ENCODE measurements at regions not wholly inside any gene's neighbourhood (a gene's known extent, or its start where the extent isn't known, plus 50 kb on each side); places are given as distances from the start of the nearest gene placed in this dataset.

GRCh38 chr20:57783956-57784837 lies 74.4 kb upstream of the PMEPA1 start:
- no peak for DNase-seq (ENCODE audit: low read depth, low spot score)
- intact Hi-C loops (cut with micrococcal nuclease): no loop called here

GRCh38 chr20:57783196-57783595 lies 73.4 kb upstream of the PMEPA1 start:
- intact Hi-C loops (cut with micrococcal nuclease): no loop called here
- Histone ChIP-seq H4K20me1 (ENCODE audit: insufficient read depth) (no peaks in the 10 kb centered on the region), H3K9ac (ENCODE audit: low read length) (no peak overlapping the region), H3K27me3 (ENCODE audit: insufficient read depth, low read length) (peaks cover 47% of the 10 kb centered on the region), H3K27ac (ENCODE audit: low read depth, low read length) (no peak overlapping the region), H3K4me1 (ENCODE audit: control insufficient read depth in 1 of 2, insufficient read depth in 2 of 2, low read length in 2 of 2) (no peaks in the 10 kb centered on the region), H3K4me2 (ENCODE audit: low read length) (no peak overlapping the region), H3K36me3 (ENCODE audit: control insufficient read depth in 1 of 2, insufficient read depth in 2 of 2, low read length in 2 of 2) (no peaks in the 10 kb centered on the region), H3K9me3 (ENCODE audit: control insufficient read depth in 1 of 2, insufficient read depth in 1 of 2, low read depth in 1 of 2, low read length in 2 of 2) (no peaks in the 10 kb centered on the region), H3K9me2 (ENCODE audit: insufficient read depth) (no peaks in the 10 kb centered on the region), H3K4me3 (replicated peaks in 1 of 2; ENCODE audit: low read depth in 1 of 2, low read length in 2 of 2) (no peak overlapping the region), H3K79me2 (ENCODE audit: insufficient read depth, low read length) (no peaks in the 10 kb centered on the region), H2AFZ (ENCODE audit: low read depth, low read length, poor library complexity, severe bottlenecking) (no peak overlapping the region)
- DNase-seq (ENCODE audit: low read depth, low spot score) (no peak), ATAC-seq (no peak)
- ChIA-PET RAD21 (ENCODE audit: low non-redundant PET in 1 of 2, low total read pairs in 2 of 2, uncharacterized antibody in 2 of 2, unreplicated experiment in 2 of 2) (no interaction called here), POLR2A (no interaction called here), CTCF (no interaction called here)
- BruUV-seq (replicated peaks): no TSS peak
- TF ChIP-seq REST (IDR thresholded peaks at IDR 0.05; ENCODE audit: low read depth): no peak
- TF ChIP-seq EGR1 (IDR thresholded peaks at IDR 0.05; ENCODE audit: low read depth): no peak
- no peak for TF ChIP-seq JUND (IDR thresholded peaks at IDR 0.05)
- TF ChIP-seq POLR2AphosphoS5 (IDR thresholded peaks at IDR 0.05; ENCODE audit: low read depth, low read length): no peak
- TF ChIP-seq MAX (IDR thresholded peaks at IDR 0.05): no peak
- no peak for TF ChIP-seq ZFX (IDR thresholded peaks at IDR 0.05)
- TF ChIP-seq EZH2phosphoT487 (IDR thresholded peaks at IDR 0.05; ENCODE audit: borderline replicate concordance): no peak
- TF ChIP-seq CTCF (IDR thresholded peaks at IDR 0.05 in 2 of 3, conservative IDR thresholded peaks at IDR 0.05 in 1 of 3; ENCODE audit: borderline replicate concordance in 1 of 3, insufficient read depth in 1 of 3, low read depth in 2 of 3, low read length in 2 of 3): no peak
- no peak for TF ChIP-seq SP1 (IDR thresholded peaks at IDR 0.05; ENCODE audit: low read depth)
- no peak for TF ChIP-seq CBX3 (IDR thresholded peaks at IDR 0.05; ENCODE audit: low read depth)
- no peak for TF ChIP-seq RAD21 (IDR thresholded peaks at IDR 0.05; ENCODE audit: low read depth)
- TF ChIP-seq CEBPB (IDR thresholded peaks at IDR 0.05; ENCODE audit: low read depth): no peak
- TF ChIP-seq ATF3 (IDR thresholded peaks at IDR 0.05): no peak
- TF ChIP-seq EZH2 (IDR thresholded peaks at IDR 0.05): no peak
- no peak for TF ChIP-seq ZNF274 (IDR thresholded peaks at IDR 0.05; ENCODE audit: low read depth, low read length)

More at GRCh38 chr20:57783956-57784837, 74.4 kb upstream of the PMEPA1 start:
- H3K9me3 ChIP-seq (ENCODE audit: control insufficient read depth in 1 of 2, insufficient read depth in 1 of 2, low read depth in 1 of 2, low read length in 2 of 2): no peaks in the 10 kb centered on the region
- no peaks in the 10 kb centered on the region for H3K4me1 ChIP-seq (ENCODE audit: control insufficient read depth in 1 of 2, insufficient read depth in 2 of 2, low read length in 2 of 2)
- H3K9me2 ChIP-seq (ENCODE audit: insufficient read depth): no peaks in the 10 kb centered on the region
- no TSS peak for BruUV-seq (replicated peaks)
- no peak overlapping the region for H3K4me2 ChIP-seq (ENCODE audit: low read length)
- no peak for ATAC-seq
- ChIA-PET RAD21 (ENCODE audit: low non-redundant PET in 1 of 2, low total read pairs in 2 of 2, uncharacterized antibody in 2 of 2, unreplicated experiment in 2 of 2) (no interaction called here), CTCF (no interaction called here), POLR2A (no interaction called here)
- TF ChIP-seq EZH2 (IDR thresholded peaks at IDR 0.05): no peak
- H3K9ac ChIP-seq (ENCODE audit: low read length): no peak overlapping the region
- H4K20me1 ChIP-seq (ENCODE audit: insufficient read depth): no peaks in the 10 kb centered on the region
- peaks cover 39% of the 10 kb centered on the region; the same call in 1 of the 2 replicates for H3K27me3 ChIP-seq (ENCODE audit: insufficient read depth, low read length)
- no peaks in the 10 kb centered on the region for H3K36me3 ChIP-seq (ENCODE audit: control insufficient read depth in 1 of 2, insufficient read depth in 2 of 2, low read length in 2 of 2)
- no peaks in the 10 kb centered on the region for H3K79me2 ChIP-seq (ENCODE audit: insufficient read depth, low read length)
- no peak overlapping the region for H3K4me3 ChIP-seq (replicated peaks in 1 of 2; ENCODE audit: low read depth in 1 of 2, low read length in 2 of 2)
- H3K27ac ChIP-seq (ENCODE audit: low read depth, low read length): no peak overlapping the region
- H2AFZ ChIP-seq (ENCODE audit: low read depth, low read length, poor library complexity, severe bottlenecking): no peak overlapping the region

Measured in HCT116 (cell line).